ENCODE measurements at regions not wholly inside any gene's neighbourhood (a gene's known extent, or its start where the extent isn't known, plus 50 kb on each side); places are given as distances from the start of the nearest gene placed in this dataset.
A peak's percentile ranks its signal among the peaks of the same experiment; 100 is the strongest.

GRCh38 chr3:835096-835495 is 257.7 kb upstream of the CNTN6 start:
- DNase-seq: no peak
- no peak overlapping the region for H3K4me3 ChIP-seq
- no peaks in the 10 kb centered on the region for H3K36me3 ChIP-seq
- no peaks in the 10 kb centered on the region for H3K27me3 ChIP-seq
- H3K9me3 ChIP-seq: no peaks in the 10 kb centered on the region

DNA sequence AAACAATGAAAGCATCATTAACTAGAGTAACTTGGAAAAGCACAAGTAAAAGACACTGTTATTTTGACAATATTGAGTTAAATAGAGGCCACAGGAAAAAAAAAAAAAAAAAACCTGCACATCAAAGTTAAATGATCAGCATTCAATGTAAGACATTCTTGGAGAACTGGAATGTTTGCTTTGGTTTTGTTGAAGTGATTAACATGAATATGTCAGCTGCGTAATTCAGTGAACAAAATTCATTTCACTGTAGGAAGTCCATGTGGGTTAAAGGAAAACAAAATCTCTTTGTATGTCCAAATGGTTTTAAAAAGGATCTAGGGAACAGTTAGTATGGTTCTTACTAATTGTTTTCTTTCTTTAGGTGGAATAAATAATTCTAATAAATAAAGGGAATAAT is 252.8 kb upstream of the CNTN6 start:
- no peak overlapping the region for H3K4me3 ChIP-seq
- no peaks in the 10 kb centered on the region for H3K36me3 ChIP-seq
- DNase-seq: no peak
- no peaks in the 10 kb centered on the region for H3K9me3 ChIP-seq
- no peaks in the 10 kb centered on the region for H3K27me3 ChIP-seq

DNA sequence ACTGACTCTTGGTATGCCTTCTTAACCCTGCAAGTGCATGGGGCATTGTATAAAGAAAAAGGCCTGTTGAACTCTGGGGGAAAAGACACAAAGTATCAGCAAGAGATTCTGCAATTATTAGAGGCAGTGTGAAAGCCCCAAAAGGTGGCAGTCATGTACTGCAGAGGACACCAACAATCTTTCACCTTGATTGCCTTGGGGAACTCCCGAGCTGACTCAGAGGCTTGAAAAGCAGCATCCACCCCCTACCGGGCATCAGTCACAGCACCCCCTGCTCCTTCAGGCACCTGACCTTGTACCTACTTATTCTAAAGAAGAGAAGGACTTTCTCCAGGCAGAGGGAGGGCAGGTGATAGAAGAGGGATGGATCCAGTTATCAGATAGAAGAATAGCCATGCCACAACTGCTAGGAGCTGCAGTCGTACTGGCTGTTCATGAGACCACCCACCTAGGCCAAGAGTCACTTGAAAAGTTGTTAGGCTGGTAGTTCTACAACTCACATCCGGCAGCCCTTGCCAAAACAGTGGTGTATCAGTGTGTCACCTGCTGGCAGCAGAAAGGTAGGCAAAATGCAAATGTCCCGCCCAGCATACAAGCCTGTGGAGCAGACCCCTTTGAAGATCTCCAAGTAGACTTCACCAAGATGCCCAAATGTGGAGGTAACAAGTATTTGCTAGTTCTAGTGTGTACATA is 241.6 kb upstream of the CNTN6 start:
- DNase-seq: peak; percentile 3
- no peaks in the 10 kb centered on the region for H3K36me3 ChIP-seq
- H3K9me3 ChIP-seq: no peaks in the 10 kb centered on the region
- H3K4me3 ChIP-seq: no peak overlapping the region
- H3K27me3 ChIP-seq: no peaks in the 10 kb centered on the region

DNA sequence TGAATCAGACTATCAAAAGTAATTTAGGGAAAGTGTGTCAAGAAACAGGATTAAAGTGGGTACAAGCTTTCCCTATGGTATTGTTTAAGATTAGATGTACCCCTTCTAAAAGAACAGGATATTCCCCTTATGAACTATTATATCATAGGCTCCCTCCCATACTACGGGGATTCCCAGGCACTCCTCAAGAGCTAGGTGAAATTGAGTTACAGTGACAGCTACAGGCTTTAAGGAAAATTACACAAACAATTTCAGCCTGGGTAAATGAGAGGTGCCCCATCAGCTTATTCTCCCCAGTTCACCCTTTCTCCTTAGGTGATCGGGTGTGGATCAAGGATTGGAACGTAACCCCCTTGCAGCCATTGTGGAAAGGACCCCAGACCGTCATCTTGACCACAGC is 240.8 kb upstream of the CNTN6 start:
- Histone ChIP-seq H3K36me3 (no peaks in the 10 kb centered on the region), H3K4me3 (no peak overlapping the region), H3K27me3 (no peaks in the 10 kb centered on the region), H3K9me3 (no peaks in the 10 kb centered on the region)
- DNase-seq: no peak

DNA sequence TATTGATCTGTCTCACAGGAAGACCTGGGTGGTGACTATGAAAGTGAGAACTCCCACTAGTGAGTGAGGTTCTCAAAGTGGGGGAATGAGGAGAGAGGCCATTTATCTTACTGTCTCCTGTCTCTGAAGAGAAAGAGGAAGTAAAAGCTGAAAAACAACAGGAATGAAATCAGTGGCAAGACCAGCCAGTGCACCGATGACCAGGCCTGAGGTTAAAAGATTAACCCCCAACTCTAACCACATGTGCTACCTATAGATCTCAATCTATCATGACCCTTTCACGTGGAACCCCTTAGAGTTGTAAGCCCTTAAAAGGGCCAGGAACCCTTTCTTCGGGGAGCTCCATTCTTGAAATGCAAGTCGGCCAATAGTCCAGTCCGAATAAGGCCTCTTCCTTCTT is 239.3 kb upstream of the CNTN6 start:
- no peaks in the 10 kb centered on the region for H3K27me3 ChIP-seq
- H3K9me3 ChIP-seq: no peaks in the 10 kb centered on the region
- no peaks in the 10 kb centered on the region for H3K36me3 ChIP-seq
- no peak overlapping the region for H3K4me3 ChIP-seq
- DNase-seq: no peak

GRCh38 chr3:859135-859534 is 233.7 kb upstream of the CNTN6 start:
- no peak for DNase-seq
- H3K4me3 ChIP-seq: no peak overlapping the region
- no peaks in the 10 kb centered on the region for H3K27me3 ChIP-seq
- no peaks in the 10 kb centered on the region for H3K36me3 ChIP-seq
- no peaks in the 10 kb centered on the region for H3K9me3 ChIP-seq

DNA sequence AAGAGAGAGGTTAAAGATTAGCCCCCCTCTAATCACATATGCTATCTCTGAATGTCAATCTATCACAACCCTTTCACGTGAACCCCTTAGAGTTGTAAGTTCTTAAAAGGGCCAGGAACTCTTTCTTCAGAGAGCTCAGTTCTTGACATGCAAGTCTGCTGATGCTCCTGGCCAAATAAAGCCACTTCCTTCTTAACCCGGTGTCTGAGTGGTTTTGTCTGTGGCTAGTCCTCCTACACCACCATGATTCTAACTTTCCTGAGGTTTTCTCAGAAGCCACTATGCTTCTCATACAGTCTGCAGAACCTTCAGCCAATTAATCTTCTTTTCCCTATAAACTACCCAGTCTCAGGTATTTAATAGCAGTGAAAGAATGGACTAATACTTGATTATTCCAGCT is 231.1 kb upstream of the CNTN6 start:
- Histone ChIP-seq H3K27me3 (no peaks in the 10 kb centered on the region), H3K4me3 (no peak overlapping the region), H3K36me3 (no peaks in the 10 kb centered on the region), H3K9me3 (no peaks in the 10 kb centered on the region)
- DNase-seq: no peak

DNA sequence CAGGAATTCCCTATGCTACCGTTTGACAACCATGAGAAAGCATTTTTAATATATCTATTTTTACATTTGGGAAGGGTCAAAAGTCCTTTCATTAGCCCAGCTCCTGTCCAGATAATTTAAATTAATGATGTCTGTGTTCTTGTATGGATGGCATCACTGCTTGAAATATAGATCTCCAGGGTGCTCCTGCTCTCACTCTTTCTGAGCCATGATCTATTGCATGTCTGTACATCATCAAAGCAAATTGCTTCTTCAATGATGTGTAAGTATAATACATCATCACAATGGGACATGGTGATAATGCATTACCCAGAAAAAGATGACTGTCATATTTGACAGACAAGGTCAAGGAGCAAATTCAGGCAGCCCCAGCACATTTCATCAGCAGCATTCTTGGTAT is 223.6 kb upstream of the CNTN6 start:
- Histone ChIP-seq H3K27me3 (no peaks in the 10 kb centered on the region), H3K36me3 (no peaks in the 10 kb centered on the region), H3K4me3 (no peak overlapping the region), H3K9me3 (no peaks in the 10 kb centered on the region)
- no peak for DNase-seq

DNA sequence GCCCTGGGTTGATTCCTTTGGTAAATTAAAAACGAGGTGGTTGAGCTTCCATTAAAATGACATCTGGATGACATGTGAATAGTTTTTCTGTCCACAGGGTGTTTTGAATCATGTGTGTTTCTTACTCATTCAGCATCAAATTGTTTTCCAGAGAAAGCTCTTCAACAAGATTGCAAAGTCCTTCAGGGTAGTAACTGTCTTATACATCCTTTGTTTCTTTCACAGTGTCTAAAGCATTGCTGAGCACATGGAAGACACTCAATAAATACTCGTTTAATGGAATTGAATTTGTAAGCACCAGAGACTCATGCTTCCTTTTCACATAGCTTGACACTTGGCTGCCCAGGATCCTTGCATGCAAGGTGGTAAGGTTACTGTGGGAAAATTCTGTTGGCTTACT is 223.1 kb upstream of the CNTN6 start:
- no peaks in the 10 kb centered on the region for H3K27me3 ChIP-seq
- no peaks in the 10 kb centered on the region for H3K36me3 ChIP-seq
- H3K9me3 ChIP-seq: no peaks in the 10 kb centered on the region
- no peak overlapping the region for H3K4me3 ChIP-seq
- DNase-seq: no peak

GRCh38 chr3:871651-872050 is 221.2 kb upstream of the CNTN6 start:
- Histone ChIP-seq H3K36me3 (no peaks in the 10 kb centered on the region), H3K9me3 (no peaks in the 10 kb centered on the region), H3K27me3 (no peaks in the 10 kb centered on the region), H3K4me3 (no peak overlapping the region)
- no peak for DNase-seq

DNA sequence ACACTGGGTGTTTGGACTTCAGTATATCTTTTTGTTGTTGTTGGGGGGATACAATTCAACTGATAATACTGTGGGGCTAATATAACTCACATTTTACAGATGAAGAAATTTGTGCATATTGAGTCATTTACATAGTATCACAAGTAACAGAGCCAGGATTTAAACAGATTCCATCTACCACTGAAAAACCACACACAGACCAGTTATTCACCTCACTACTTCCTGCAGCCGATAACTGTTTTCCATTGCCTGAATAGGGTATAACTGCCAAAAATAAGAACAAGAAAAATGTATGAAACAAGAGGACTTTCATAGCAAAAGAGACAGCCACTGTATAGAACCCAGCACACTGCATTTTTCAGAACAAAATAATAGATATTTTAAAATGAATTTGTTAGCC is 215.8 kb upstream of the CNTN6 start:
- H3K27me3 ChIP-seq: no peaks in the 10 kb centered on the region

GRCh38 chr3:878746-879145 is 214.1 kb upstream of the CNTN6 start:
- Histone ChIP-seq H3K36me3 (no peaks in the 10 kb centered on the region), H3K27me3 (no peaks in the 10 kb centered on the region), H3K9me3 (peaks cover 6% of the 10 kb centered on the region; the same call in 1 of the 2 replicates), H3K4me3 (no peak overlapping the region)
- no peak for DNase-seq

More for the DNA sequence above, 215.8 kb upstream of the CNTN6 start:
- Histone ChIP-seq H3K4me3 (no peak overlapping the region), H3K9me3 (peaks cover 6% of the 10 kb centered on the region; the same call in 1 of the 2 replicates), H3K36me3 (no peaks in the 10 kb centered on the region)
- DNase-seq: no peak

DNA sequence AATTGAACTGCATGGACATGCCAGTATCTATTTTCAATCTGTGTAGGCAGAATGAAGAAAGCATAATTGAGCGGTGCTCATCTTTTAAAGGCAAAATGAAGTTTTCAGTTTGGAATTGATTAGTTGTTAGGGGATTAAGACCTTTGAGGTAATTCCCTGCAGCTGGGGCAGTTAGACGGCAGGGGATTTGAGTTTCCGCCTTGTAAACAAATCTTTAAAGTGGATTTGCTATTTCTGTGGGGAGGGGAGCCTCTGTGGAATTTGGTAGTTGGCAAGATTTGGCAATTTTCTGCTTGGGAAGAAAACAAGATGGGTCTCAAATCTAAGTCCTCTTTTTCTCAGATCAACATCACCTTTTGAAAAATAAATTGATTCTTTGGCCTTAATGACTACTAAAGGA is 212.5 kb upstream of the CNTN6 start:
- Histone ChIP-seq H3K27me3 (no peaks in the 10 kb centered on the region), H3K36me3 (no peaks in the 10 kb centered on the region), H3K9me3 (peaks cover 6% of the 10 kb centered on the region; the same call in 1 of the 2 replicates), H3K4me3 (no peak overlapping the region)
- no peak for DNase-seq

- DNase-seq: no peak
These were observed 210.3 kb upstream of the CNTN6 start for GRCh38 chr3:882533-882932.

GRCh38 chr3:901953-902778 is 190.7 kb upstream of the CNTN6 start:
- no peaks in the 10 kb centered on the region for H3K9me3 ChIP-seq
- no peak for DNase-seq
- H3K4me3 ChIP-seq: no peak overlapping the region
- H3K27me3 ChIP-seq: no peaks in the 10 kb centered on the region
- H3K36me3 ChIP-seq: no peaks in the 10 kb centered on the region

More at GRCh38 chr3:882533-882932, 210.3 kb upstream of the CNTN6 start:
- no peak overlapping the region for H3K4me3 ChIP-seq
- no peaks in the 10 kb centered on the region for H3K36me3 ChIP-seq
- H3K9me3 ChIP-seq: peaks cover 6% of the 10 kb centered on the region; the same call in 1 of the 2 replicates
- no peaks in the 10 kb centered on the region for H3K27me3 ChIP-seq

GRCh38 chr3:905217-905616 is 187.6 kb upstream of the CNTN6 start:
- no peak for DNase-seq
- H3K4me3 ChIP-seq: no peak overlapping the region
- H3K27me3 ChIP-seq: no peaks in the 10 kb centered on the region
- H3K36me3 ChIP-seq: no peaks in the 10 kb centered on the region
- no peaks in the 10 kb centered on the region for H3K9me3 ChIP-seq

DNA sequence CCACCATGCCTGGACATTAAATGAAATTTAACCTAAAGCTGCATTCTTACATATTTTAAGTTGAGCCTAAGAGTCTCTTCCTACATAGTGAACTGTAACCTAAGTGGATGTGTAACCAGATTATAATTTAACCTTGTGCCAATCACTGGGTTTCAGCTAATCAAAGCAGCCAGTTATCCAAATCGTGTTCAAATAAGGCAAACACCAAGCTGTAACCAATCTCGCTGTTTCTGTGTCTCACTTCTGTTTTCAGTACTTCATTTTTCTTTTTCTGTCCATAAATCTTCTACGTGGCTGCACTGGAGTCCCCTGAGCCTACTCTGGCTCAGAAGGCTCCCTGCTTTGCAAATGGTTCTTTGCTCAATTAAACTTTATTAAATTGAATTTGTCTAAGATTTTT is 186.1 kb upstream of the CNTN6 start:
- Histone ChIP-seq H3K36me3 (no peaks in the 10 kb centered on the region), H3K27me3 (no peaks in the 10 kb centered on the region), H3K9me3 (no peaks in the 10 kb centered on the region), H3K4me3 (no peak overlapping the region)
- no peak for DNase-seq

- no peaks in the 10 kb centered on the region for H3K36me3 ChIP-seq
- no peak for DNase-seq
These were observed 184.0 kb upstream of the CNTN6 start for GRCh38 chr3:908839-909238.

More at GRCh38 chr3:908839-909238, 184.0 kb upstream of the CNTN6 start:
- no peaks in the 10 kb centered on the region for H3K9me3 ChIP-seq
- H3K27me3 ChIP-seq: no peaks in the 10 kb centered on the region
- H3K4me3 ChIP-seq: no peak overlapping the region
